H9 (cell line): ENCODE measurements at regions not wholly inside any gene's neighbourhood (a gene's known extent, or its start where the extent isn't known, plus 50 kb on each side); places are given as distances from the start of the nearest gene placed in this dataset.

ENCODE experiments used
- DNase-seq: peaks from one replicate; pipeline ENCODE4 v3.0.0-alpha.2; 2017
- H2AFZ ChIP-seq: one replicate; pipeline ENCODE4 v1.6.1; 2013; ENCODE audit warnings: mild to moderate bottlenecking, low read length, control low read depth, moderate library complexity
- H2AK5ac ChIP-seq: 2 replicates; pipeline ENCODE4 v1.6.1; 2013; ENCODE audit warnings: low read length, control low read depth, mixed read lengths; ENCODE audit not compliant: insufficient read length
- H2BK120ac ChIP-seq: one replicate; pipeline ENCODE4 v1.6.1; 2013; ENCODE audit warnings: low read depth, mild to moderate bottlenecking, low read length, control low read depth, inconsistent platforms; ENCODE audit not compliant: poor library complexity, severe bottlenecking
- H2BK12ac ChIP-seq: 2 replicates; pipeline ENCODE4 v1.6.1; 2013; ENCODE audit warnings: low read length, control low read depth, mixed read lengths, low read depth; ENCODE audit not compliant: insufficient read length
- H2BK15ac ChIP-seq: 2 replicates; pipeline ENCODE4 v1.6.1; 2013; ENCODE audit warnings: low read depth, low read length, control low read depth
- H2BK20ac ChIP-seq: one replicate; pipeline ENCODE4 v1.6.1; 2013; ENCODE audit warnings: low read depth, mild to moderate bottlenecking, low read length, control low read depth, inconsistent platforms; ENCODE audit not compliant: poor library complexity, severe bottlenecking
- H2BK5ac ChIP-seq: 2 replicates; pipeline ENCODE4 v1.6.1; 2013; ENCODE audit warnings: low read length, control low read depth, mixed read lengths; ENCODE audit not compliant: insufficient read length
- H3K14ac ChIP-seq: 2 replicates; pipeline ENCODE4 v1.6.1; 2013; ENCODE audit warnings: low read length, control low read depth; ENCODE audit not compliant: insufficient read depth
- H3K18ac ChIP-seq: 2 replicates; pipeline ENCODE4 v1.6.1; 2013; ENCODE audit warnings: low read depth, mild to moderate bottlenecking, mixed read lengths, low read length, control low read depth; ENCODE audit not compliant: insufficient read length
- H3K23ac ChIP-seq: 2 replicates; pipeline ENCODE4 v1.6.1; 2013; ENCODE audit warnings: low read length, control low read depth, mixed read lengths, low read depth; ENCODE audit not compliant: insufficient read length
- H3K23me2 ChIP-seq: 2 replicates; pipeline ENCODE4 v1.6.1; 2013; ENCODE audit warnings: low read depth, mild to moderate bottlenecking, mixed read lengths, low read length, control low read depth; ENCODE audit not compliant: insufficient read length, poor library complexity, severe bottlenecking
- H3K27ac ChIP-seq: 2 replicates; pipeline ENCODE4 v1.5.1; 2013; ENCODE audit warnings: low read length, control low read depth, mixed read lengths, low read depth; ENCODE audit not compliant: insufficient read length
- H3K27me3 ChIP-seq: 2 replicates; pipeline ENCODE4 v1.6.1; 2013; ENCODE audit warnings: low read length, control low read depth, inconsistent platforms; ENCODE audit not compliant: insufficient read depth
- H3K4ac ChIP-seq: 2 replicates; pipeline ENCODE4 v1.6.1; 2013; ENCODE audit warnings: low read depth, mild to moderate bottlenecking, control low read depth, inconsistent platforms, low read length, moderate library complexity
- H3K4me1 ChIP-seq: 2 replicates; pipeline ENCODE4 v1.6.1; 2013; ENCODE audit warnings: low read length, control low read depth, inconsistent platforms; ENCODE audit not compliant: insufficient read depth
- H3K4me2 ChIP-seq: 2 replicates; pipeline ENCODE4 v1.6.1; 2013; ENCODE audit warnings: low read length, control low read depth, mixed read lengths; ENCODE audit not compliant: insufficient read length, insufficient read depth
- H3K56ac ChIP-seq: 2 replicates; pipeline ENCODE4 v1.6.1; 2013; ENCODE audit warnings: low read depth, mild to moderate bottlenecking, mixed read lengths, low read length, control low read depth; ENCODE audit not compliant: insufficient read length
- H3K79me1 ChIP-seq: 2 replicates; pipeline ENCODE4 v1.6.1; 2013; ENCODE audit warnings: low read depth, mild to moderate bottlenecking, moderate library complexity, low read length, control low read depth, inconsistent platforms; ENCODE audit not compliant: insufficient read depth, poor library complexity, severe bottlenecking
- H3K79me2 ChIP-seq: 2 replicates; pipeline ENCODE4 v1.6.1; 2013; ENCODE audit warnings: low read length, control low read depth, inconsistent platforms; ENCODE audit not compliant: insufficient read depth
- H3K9ac ChIP-seq: 2 replicates; pipeline ENCODE4 v1.6.1; 2013; ENCODE audit warnings: low read length, control low read depth, mixed read lengths; ENCODE audit not compliant: insufficient read length; ENCODE audit errors: extremely low read depth
- H3K9me3 ChIP-seq: one replicate; pipeline ENCODE4 v1.6.1; 2013; ENCODE audit warnings: low read depth, low read length, inconsistent platforms; ENCODE audit not compliant: control insufficient read depth
- H3T11ph ChIP-seq: one replicate; pipeline ENCODE4 v1.6.1; 2013; ENCODE audit warnings: mild to moderate bottlenecking, low read length, control low read depth, inconsistent platforms
- H4K20me1 ChIP-seq: one replicate; pipeline ENCODE4 v1.6.1; 2013; ENCODE audit not compliant: control insufficient read depth, insufficient read length, insufficient read depth
- H4K5ac ChIP-seq: 2 replicates; pipeline ENCODE4 v1.6.1; 2013; ENCODE audit warnings: low read depth, mild to moderate bottlenecking, mixed read lengths, low read length, control low read depth; ENCODE audit not compliant: insufficient read length
- H4K8ac ChIP-seq: replicated peaks from 2 replicates; pipeline ENCODE4 v1.6.1; 2013; ENCODE audit warnings: low read length, control low read depth, mixed read lengths, low read depth; ENCODE audit not compliant: insufficient read length
- H4K91ac ChIP-seq: 2 replicates; pipeline ENCODE4 v1.6.1; 2013; ENCODE audit warnings: low read depth, mild to moderate bottlenecking, moderate library complexity, mixed read lengths, low read length, control low read depth; ENCODE audit not compliant: insufficient read length
- H3K27ac Mint-ChIP-seq, 3 experiments: 2 replicates in 2 of 3; 3 replicates in 1 of 3; pipeline ENCODE4 v1.8.0; 2020 to 2021; ENCODE audit warnings: mixed read lengths in 3 of 3, mild to moderate bottlenecking in 1 of 3, moderate library complexity in 1 of 3
- H3K27me3 Mint-ChIP-seq: 2 replicates; pipeline ENCODE4 v1.8.0; 2021; ENCODE audit warnings: low read depth, mild to moderate bottlenecking, moderate library complexity, mixed read lengths
- H3K36me3 Mint-ChIP-seq, 3 experiments: 2 replicates in 2 of 3; 3 replicates in 1 of 3; pipeline ENCODE4 v1.8.0; 2020 to 2021; ENCODE audit warnings: low read depth in 3 of 3, mixed read lengths in 3 of 3; ENCODE audit not compliant: insufficient read depth in 1 of 3
- H3K4me1 Mint-ChIP-seq, 2 experiments: 2 replicates each; pipeline ENCODE4 v1.8.0; 2020; ENCODE audit warnings: mixed read lengths in 2 of 2
- H3K4me3 Mint-ChIP-seq, 2 experiments: 2 replicates in 1 of 2; 3 replicates in 1 of 2; pipeline ENCODE4 v1.8.0; 2020 to 2021; ENCODE audit warnings: mild to moderate bottlenecking in 2 of 2, mixed read lengths in 2 of 2, moderate library complexity in 1 of 2
- H3K9me3 Mint-ChIP-seq, 2 experiments: 2 replicates in 1 of 2; 3 replicates in 1 of 2; pipeline ENCODE4 v1.8.0; 2020; ENCODE audit warnings: mild to moderate bottlenecking in 2 of 2, mixed read lengths in 2 of 2, moderate library complexity in 1 of 2
- WGBS: extraction: QIAGEN DNeasy Blood & Tissue Kit; methylation state at CpG from one replicate; pipeline ENCODE4 v1.1.7; 2013; ENCODE audit warnings: missing lambda C conversion rate, low lambda C conversion rate, mixed read lengths; ENCODE audit not compliant: insufficient read length; ENCODE audit errors: extremely low coverage; 5-methylcytosine and 5-hydroxymethylcytosine counted together
- TF ChIP-seq, protein P1 (sequence below): fragments of 200-600 bp; sonication (generic); conservative IDR thresholded peaks from 3 replicates; pipeline ENCODE4 v1.8.0; 2021; ENCODE audit warnings: antibody characterized with exemption, mild to moderate bottlenecking

DNA sequence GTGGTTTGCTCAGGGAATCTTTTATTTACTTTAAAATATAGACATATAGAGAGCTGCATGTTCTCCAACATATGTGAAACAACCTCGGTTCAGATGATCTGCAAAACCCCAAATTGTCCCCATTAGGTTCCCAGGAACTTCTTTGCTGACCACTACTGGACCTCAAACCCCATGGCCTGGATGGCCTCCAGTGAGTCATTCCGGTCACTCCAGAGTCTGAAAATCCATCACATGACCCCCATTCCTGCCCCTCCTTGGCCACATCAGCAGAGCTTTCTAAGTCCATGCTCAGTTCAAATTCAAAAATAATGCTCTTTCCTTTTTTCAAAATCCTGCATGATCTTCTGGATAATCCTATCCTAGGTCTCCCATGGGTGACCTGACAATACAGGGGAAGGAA is 271.0 kb downstream of the TNS1 start:
- TF ChIP-seq, protein P1, sequence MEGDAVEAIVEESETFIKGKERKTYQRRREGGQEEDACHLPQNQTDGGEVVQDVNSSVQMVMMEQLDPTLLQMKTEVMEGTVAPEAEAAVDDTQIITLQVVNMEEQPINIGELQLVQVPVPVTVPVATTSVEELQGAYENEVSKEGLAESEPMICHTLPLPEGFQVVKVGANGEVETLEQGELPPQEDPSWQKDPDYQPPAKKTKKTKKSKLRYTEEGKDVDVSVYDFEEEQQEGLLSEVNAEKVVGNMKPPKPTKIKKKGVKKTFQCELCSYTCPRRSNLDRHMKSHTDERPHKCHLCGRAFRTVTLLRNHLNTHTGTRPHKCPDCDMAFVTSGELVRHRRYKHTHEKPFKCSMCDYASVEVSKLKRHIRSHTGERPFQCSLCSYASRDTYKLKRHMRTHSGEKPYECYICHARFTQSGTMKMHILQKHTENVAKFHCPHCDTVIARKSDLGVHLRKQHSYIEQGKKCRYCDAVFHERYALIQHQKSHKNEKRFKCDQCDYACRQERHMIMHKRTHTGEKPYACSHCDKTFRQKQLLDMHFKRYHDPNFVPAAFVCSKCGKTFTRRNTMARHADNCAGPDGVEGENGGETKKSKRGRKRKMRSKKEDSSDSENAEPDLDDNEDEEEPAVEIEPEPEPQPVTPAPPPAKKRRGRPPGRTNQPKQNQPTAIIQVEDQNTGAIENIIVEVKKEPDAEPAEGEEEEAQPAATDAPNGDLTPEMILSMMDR, result no peak
- Histone ChIP-seq H3K23ac (no peak overlapping the region), H3K4me2 (no peak overlapping the region), H2BK12ac (no peak overlapping the region), H3K27me3 (no peaks in the 10 kb centered on the region), H3K4me1 (no peaks in the 10 kb centered on the region), H3K27ac (no peak overlapping the region), H3K79me2 (no peaks in the 10 kb centered on the region), H2BK120ac (no peak overlapping the region), H2BK5ac (no peak overlapping the region), H4K91ac (no peak overlapping the region), H3K18ac (no peak overlapping the region), H3K56ac (no peak overlapping the region), H3K79me1 (no peaks in the 10 kb centered on the region), H3K14ac (no peak overlapping the region), H3K23me2 (no peaks in the 10 kb centered on the region), H2AK5ac (no peak overlapping the region), H3K9me3 (no peaks in the 10 kb centered on the region), H3K4ac (no peak overlapping the region), H4K8ac (no peak overlapping the region), H3T11ph (no peak overlapping the region), H4K5ac (no peak overlapping the region), H2BK20ac (no peak overlapping the region), H3K9ac (no peak overlapping the region), H2AFZ (no peak overlapping the region), H2BK15ac (no peak overlapping the region), H4K20me1 (no peaks in the 10 kb centered on the region)
- no peak overlapping the region for H3K27ac Mint-ChIP-seq
- no CpG with 5 or more reads among the region's 2 CpGs for WGBS
- H3K9me3 Mint-ChIP-seq, result no peaks in the 10 kb centered on the region
- no peak overlapping the region for H3K4me3 Mint-ChIP-seq
- H3K4me1 Mint-ChIP-seq, result peaks cover 0 to 8% of the 10 kb centered on the region in 2 experiments; a peak in 1 of 4 replicates
- H3K36me3 Mint-ChIP-seq, result no peaks in the 10 kb centered on the region
- DNase-seq, result no peak
- no peaks in the 10 kb centered on the region; the same call in none of the 2 replicates for H3K27me3 Mint-ChIP-seq
